ENCODE measurements at regions not wholly inside any gene's neighbourhood (a gene's known extent, or its start where the extent isn't known, plus 50 kb on each side); places are given as distances from the start of the nearest gene placed in this dataset.

GRCh38 chr7:19973581-19973980, 200.2 kb upstream of the TMEM196 start:
- TF ChIP-seq CTCF (IDR thresholded peaks at IDR 0.05) (no peak), POLR2AphosphoS5 (IDR thresholded peaks at IDR 0.05) (no peak), POLR2A (IDR thresholded peaks at IDR 0.05) (no peak)
- H3K36me3 ChIP-seq = no peaks in the 10 kb centered on the region
- no peak overlapping the region for H3K4me3 ChIP-seq
- no peak overlapping the region for H3K27ac ChIP-seq
- no peak for DNase-seq (ENCODE audit: low spot score in 2 of 2)
- no peaks in the 10 kb centered on the region for H3K4me1 ChIP-seq
- intact Hi-C loops (cut with DNase I; ENCODE audit: low total_unique reads) = no loop called here
- no peaks in the 10 kb centered on the region for H3K27me3 ChIP-seq
- H3K9me3 ChIP-seq = peaks cover 0 to 4% of the 10 kb centered on the region in 2 donors

- DNase-seq (ENCODE audit: low spot score in 2 of 2) = no peak
- Histone ChIP-seq H3K9me3 (no peaks in the 10 kb centered on the region), H3K36me3 (no peaks in the 10 kb centered on the region), H3K4me3 (no peak overlapping the region), H3K27me3 (no peaks in the 10 kb centered on the region), H3K27ac (no peak overlapping the region), H3K4me1 (no peaks in the 10 kb centered on the region)
- intact Hi-C loops (cut with DNase I; ENCODE audit: low total_unique reads) = no loop called here
- TF ChIP-seq POLR2AphosphoS5 (IDR thresholded peaks at IDR 0.05) (no peak), POLR2A (IDR thresholded peaks at IDR 0.05) (no peak), CTCF (IDR thresholded peaks at IDR 0.05) (no peak)
These were observed 199.5 kb upstream of the TMEM196 start for GRCh38 chr7:19972876-19973275.

GRCh38 chr7:19971956-19972355, 198.5 kb upstream of the TMEM196 start:
- DNase-seq (ENCODE audit: low spot score in 2 of 2) = no peak
- Histone ChIP-seq H3K27me3 (no peaks in the 10 kb centered on the region), H3K4me3 (no peak overlapping the region), H3K9me3 (no peaks in the 10 kb centered on the region), H3K4me1 (no peaks in the 10 kb centered on the region), H3K36me3 (no peaks in the 10 kb centered on the region), H3K27ac (no peak overlapping the region)
- intact Hi-C loops (cut with DNase I; ENCODE audit: low total_unique reads) = no loop called here
- TF ChIP-seq CTCF (IDR thresholded peaks at IDR 0.05) (no peak), POLR2A (IDR thresholded peaks at IDR 0.05) (no peak), POLR2AphosphoS5 (IDR thresholded peaks at IDR 0.05) (no peak)

GRCh38 chr7:19970514-19970913, 197.1 kb upstream of the TMEM196 start:
- Histone ChIP-seq H3K27ac (no peak overlapping the region), H3K4me1 (no peaks in the 10 kb centered on the region), H3K36me3 (no peaks in the 10 kb centered on the region), H3K27me3 (no peaks in the 10 kb centered on the region), H3K9me3 (no peaks in the 10 kb centered on the region), H3K4me3 (no peak overlapping the region)
- TF ChIP-seq POLR2A (IDR thresholded peaks at IDR 0.05) (no peak), POLR2AphosphoS5 (IDR thresholded peaks at IDR 0.05) (no peak), CTCF (IDR thresholded peaks at IDR 0.05) (no peak)
- DNase-seq (ENCODE audit: low spot score in 2 of 2) = no peak
- intact Hi-C loops (cut with DNase I; ENCODE audit: low total_unique reads) = no loop called here

- no peak overlapping the region for H3K4me3 ChIP-seq
- no peaks in the 10 kb centered on the region for H3K4me1 ChIP-seq
- no peak for DNase-seq (ENCODE audit: low spot score in 2 of 2)
- no peak overlapping the region for H3K27ac ChIP-seq
- intact Hi-C loops (cut with DNase I; ENCODE audit: low total_unique reads) = no loop called here
- H3K36me3 ChIP-seq = no peaks in the 10 kb centered on the region
- no peaks in the 10 kb centered on the region for H3K9me3 ChIP-seq
- no peaks in the 10 kb centered on the region for H3K27me3 ChIP-seq
- no peak for TF ChIP-seq POLR2A (IDR thresholded peaks at IDR 0.05)
- no peak for TF ChIP-seq CTCF (IDR thresholded peaks at IDR 0.05)
- TF ChIP-seq POLR2AphosphoS5 (IDR thresholded peaks at IDR 0.05) = no peak
These were observed 196.6 kb upstream of the TMEM196 start for GRCh38 chr7:19969859-19970493.
